Loucy (cell line): ENCODE measurements at regions not wholly inside any gene's neighbourhood (a gene's known extent, or its start where the extent isn't known, plus 50 kb on each side); places are given as distances from the start of the nearest gene placed in this dataset.

Experiments used
- EZH2phosphoT487 ChIP-seq: fragments of 200-600 bp; IDR thresholded peaks from 2 replicates; pipeline ENCODE4 v1.6.1; 2018; ENCODE audit warnings: antibody characterized with exemption, mild to moderate bottlenecking, moderate library complexity, borderline replicate concordance
- TF ChIP-seq, protein P1 (sequence below): fragments of 200-600 bp; sonication (generic); conservative IDR thresholded peaks from 2 replicates; pipeline ENCODE4 v1.5.1; 2014; ENCODE audit warnings: mild to moderate bottlenecking, antibody characterized with exemption, low read length

DNA sequence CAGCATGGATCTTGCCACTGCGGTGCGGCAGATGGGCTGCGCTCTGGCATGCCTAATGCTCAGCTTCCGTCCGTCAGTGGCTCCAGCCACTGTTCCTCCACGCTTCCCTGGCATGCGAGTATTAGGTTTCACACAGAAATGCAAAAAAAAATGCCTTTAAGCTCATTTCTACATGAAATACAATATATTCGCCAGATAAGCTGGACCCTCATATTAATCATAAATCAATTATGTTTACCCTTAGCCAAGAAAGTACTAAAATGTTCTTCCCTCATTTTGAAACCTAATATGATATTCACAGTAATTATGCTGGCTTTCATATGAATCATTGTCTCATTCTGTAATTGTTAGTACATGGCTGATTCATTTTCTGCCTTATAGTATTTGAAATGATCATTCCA lies 115.5 kb upstream of the FAM241A start:
- TF ChIP-seq EZH2phosphoT487, result no peak
- TF ChIP-seq, protein P1, sequence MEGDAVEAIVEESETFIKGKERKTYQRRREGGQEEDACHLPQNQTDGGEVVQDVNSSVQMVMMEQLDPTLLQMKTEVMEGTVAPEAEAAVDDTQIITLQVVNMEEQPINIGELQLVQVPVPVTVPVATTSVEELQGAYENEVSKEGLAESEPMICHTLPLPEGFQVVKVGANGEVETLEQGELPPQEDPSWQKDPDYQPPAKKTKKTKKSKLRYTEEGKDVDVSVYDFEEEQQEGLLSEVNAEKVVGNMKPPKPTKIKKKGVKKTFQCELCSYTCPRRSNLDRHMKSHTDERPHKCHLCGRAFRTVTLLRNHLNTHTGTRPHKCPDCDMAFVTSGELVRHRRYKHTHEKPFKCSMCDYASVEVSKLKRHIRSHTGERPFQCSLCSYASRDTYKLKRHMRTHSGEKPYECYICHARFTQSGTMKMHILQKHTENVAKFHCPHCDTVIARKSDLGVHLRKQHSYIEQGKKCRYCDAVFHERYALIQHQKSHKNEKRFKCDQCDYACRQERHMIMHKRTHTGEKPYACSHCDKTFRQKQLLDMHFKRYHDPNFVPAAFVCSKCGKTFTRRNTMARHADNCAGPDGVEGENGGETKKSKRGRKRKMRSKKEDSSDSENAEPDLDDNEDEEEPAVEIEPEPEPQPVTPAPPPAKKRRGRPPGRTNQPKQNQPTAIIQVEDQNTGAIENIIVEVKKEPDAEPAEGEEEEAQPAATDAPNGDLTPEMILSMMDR, result no peak
